Suprapubic skin (tissue), 4 donors: ENCODE measurements at regions not wholly inside any gene's neighbourhood (a gene's known extent, or its start where the extent isn't known, plus 50 kb on each side); places are given as distances from the start of the nearest gene placed in this dataset.

Source experiments
- DNase-seq, 2 donors: peaks; one replicate each; pipeline ENCODE4 v3.0.0-alpha.2; 2019; ENCODE audit warnings: low spot score in 2 of 2
- H3K27ac ChIP-seq: fragments of 200-600 bp; sonication (generic); one replicate; pipeline ENCODE4 v1.5.1; 2019
- H3K27me3 ChIP-seq: fragments of 200-600 bp; sonication (generic); one replicate; pipeline ENCODE4 v1.5.1; 2019
- H3K36me3 ChIP-seq: fragments of 200-600 bp; sonication (generic); one replicate; pipeline ENCODE4 v1.5.1; 2019
- H3K4me1 ChIP-seq: fragments of 200-600 bp; sonication (generic); one replicate; pipeline ENCODE4 v1.5.1; 2019
- H3K4me3 ChIP-seq: fragments of 200-600 bp; sonication (generic); one replicate; pipeline ENCODE4 v1.5.1; 2019; ENCODE audit warnings: mild to moderate bottlenecking
- H3K9me3 ChIP-seq: fragments of 200-600 bp; sonication (generic); one replicate; pipeline ENCODE4 v1.5.1; 2019
- EP300 ChIP-seq: sonication (generic); formaldehyde crosslinking; IDR thresholded peaks from one replicate; pipeline ENCODE4 v1.6.1; 2017; ENCODE audit warnings: antibody characterized with exemption
- POLR2A ChIP-seq, 2 donors: fragments of 450-650 bp; IDR thresholded peaks; one replicate each; pipeline ENCODE4 v1.6.1; 2017; ENCODE audit warnings: antibody characterized with exemption in 2 of 2, mild to moderate bottlenecking in 2 of 2, moderate library complexity in 2 of 2
- POLR2AphosphoS5 ChIP-seq, 3 donors: sonication (generic); formaldehyde crosslinking; IDR thresholded peaks; one replicate each; pipeline ENCODE4 v1.6.1; 2017; ENCODE audit warnings: antibody characterized with exemption in 3 of 3
- WGBS: methylation state at CpG from one replicate; pipeline ENCODE4 v1.1.5; 2018; 5-methylcytosine and 5-hydroxymethylcytosine counted together
- TF ChIP-seq, protein P1 (sequence below), 2 donors: fragments of 200-600 bp in 1 of 2; fragments of 450-650 bp in 1 of 2; sonication (generic) in 1 of 2; IDR thresholded peaks; one replicate each; pipeline ENCODE4 v1.5.1; 2016 to 2019; ENCODE audit warnings: antibody characterized with exemption in 2 of 2, mild to moderate bottlenecking in 1 of 2, moderate library complexity in 1 of 2

DNA sequence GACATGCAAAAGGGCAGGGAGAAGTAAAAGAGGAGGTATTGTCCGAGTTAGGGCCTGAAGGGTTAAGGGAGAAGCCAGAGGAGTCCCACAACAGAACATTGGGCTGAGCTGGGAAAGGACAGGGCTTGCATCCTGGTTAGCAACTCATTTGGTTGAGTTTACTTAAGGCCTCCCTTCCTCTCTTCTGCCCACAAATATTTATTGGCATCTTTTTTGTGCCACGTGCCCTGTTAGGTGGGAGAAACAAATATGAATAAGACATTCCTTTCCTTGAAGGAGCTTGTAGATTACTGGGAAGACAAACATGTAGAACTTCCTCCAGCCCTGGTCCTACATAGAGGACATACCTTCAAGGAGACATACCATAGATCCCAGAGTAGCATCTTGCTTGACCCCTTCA lies 53.0 kb upstream of the PRELP start:
- H3K4me1 ChIP-seq: no peaks in the 10 kb centered on the region
- peaks cover 1% of the 10 kb centered on the region for H3K27me3 ChIP-seq
- H3K36me3 ChIP-seq: no peaks in the 10 kb centered on the region
- DNase-seq: no peak
- no peak for TF ChIP-seq POLR2A (IDR thresholded peaks at IDR 0.05)
- TF ChIP-seq, protein P1, sequence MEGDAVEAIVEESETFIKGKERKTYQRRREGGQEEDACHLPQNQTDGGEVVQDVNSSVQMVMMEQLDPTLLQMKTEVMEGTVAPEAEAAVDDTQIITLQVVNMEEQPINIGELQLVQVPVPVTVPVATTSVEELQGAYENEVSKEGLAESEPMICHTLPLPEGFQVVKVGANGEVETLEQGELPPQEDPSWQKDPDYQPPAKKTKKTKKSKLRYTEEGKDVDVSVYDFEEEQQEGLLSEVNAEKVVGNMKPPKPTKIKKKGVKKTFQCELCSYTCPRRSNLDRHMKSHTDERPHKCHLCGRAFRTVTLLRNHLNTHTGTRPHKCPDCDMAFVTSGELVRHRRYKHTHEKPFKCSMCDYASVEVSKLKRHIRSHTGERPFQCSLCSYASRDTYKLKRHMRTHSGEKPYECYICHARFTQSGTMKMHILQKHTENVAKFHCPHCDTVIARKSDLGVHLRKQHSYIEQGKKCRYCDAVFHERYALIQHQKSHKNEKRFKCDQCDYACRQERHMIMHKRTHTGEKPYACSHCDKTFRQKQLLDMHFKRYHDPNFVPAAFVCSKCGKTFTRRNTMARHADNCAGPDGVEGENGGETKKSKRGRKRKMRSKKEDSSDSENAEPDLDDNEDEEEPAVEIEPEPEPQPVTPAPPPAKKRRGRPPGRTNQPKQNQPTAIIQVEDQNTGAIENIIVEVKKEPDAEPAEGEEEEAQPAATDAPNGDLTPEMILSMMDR (IDR thresholded peaks at IDR 0.05): no peak
- 85% methylated on average over 2 of the region's 2 CpGs for WGBS
- no peaks in the 10 kb centered on the region for H3K9me3 ChIP-seq
- no peak overlapping the region for H3K4me3 ChIP-seq
- H3K27ac ChIP-seq: no peak overlapping the region

DNA sequence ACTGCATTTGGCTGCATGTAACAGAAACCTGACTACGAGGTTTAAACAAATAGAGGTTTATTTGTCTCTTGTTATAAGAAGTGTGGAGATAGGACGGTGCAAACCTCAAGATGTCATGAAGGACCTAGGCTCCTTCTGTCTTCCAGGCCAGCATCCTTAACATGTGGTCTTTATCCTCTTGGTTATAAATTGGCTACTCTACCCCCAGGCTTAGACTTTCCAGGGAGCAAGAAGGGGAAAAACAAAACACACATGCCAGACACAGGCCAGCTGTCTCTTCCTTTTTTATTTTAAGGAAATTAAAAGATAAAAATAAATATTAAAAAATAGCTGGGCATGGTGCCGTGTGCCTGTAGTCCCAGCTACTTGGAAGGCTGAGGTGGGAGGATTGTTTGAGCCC lies 51.3 kb upstream of the PRELP start:
- DNase-seq: no peak
- no peak overlapping the region for H3K27ac ChIP-seq
- TF ChIP-seq POLR2A (IDR thresholded peaks at IDR 0.05) (no peak), EP300 (no peak), POLR2AphosphoS5 (IDR thresholded peaks at IDR 0.05) (no peak)
- TF ChIP-seq, protein P1 (IDR thresholded peaks at IDR 0.05): no peak
- H3K27me3 ChIP-seq: peaks cover 13% of the 10 kb centered on the region
- 75% methylated on average over 3 of the region's 3 CpGs for WGBS
- H3K9me3 ChIP-seq: no peaks in the 10 kb centered on the region
- no peaks in the 10 kb centered on the region for H3K36me3 ChIP-seq
- no peaks in the 10 kb centered on the region for H3K4me1 ChIP-seq
- H3K4me3 ChIP-seq: no peak overlapping the region

DNA sequence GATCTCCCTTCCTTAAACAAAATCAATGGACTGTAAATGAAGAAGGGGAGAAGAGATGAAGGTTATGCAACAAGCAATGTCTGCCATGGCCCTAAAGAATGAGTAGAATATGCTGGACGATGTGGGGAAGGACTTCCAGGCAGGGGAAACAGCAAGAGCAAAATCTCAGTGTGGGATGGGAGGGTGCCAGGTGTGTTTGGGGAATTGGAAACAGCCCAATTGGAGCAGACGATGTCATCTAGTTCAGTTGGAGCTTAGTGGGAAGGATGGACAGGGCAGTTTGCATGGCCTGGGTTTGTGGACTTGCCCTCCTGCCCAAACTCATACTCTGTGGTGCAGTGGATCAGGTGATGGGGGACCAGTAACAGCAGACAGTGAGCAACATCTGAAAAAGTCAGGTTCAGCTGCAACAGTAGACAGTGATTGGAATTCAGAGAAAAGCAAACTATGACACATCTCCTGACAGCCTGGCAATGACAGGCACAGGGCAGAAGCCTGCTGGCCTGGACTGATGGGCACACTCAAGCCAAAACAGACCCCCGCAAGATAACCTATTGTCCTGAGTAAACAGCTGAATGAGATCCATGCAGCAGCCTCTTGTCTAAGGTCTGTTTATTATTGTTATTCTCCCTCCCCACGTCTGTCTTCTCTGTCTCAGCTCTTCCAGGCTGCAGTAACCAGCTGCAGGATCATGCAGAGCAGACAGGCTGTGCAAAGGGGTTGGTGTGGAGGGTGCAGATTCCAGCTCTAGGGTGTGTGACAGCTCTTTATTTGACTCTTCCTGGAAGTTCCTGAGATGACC lies 50.5 kb upstream of the PRELP start:
- no peaks in the 10 kb centered on the region for H3K36me3 ChIP-seq
- no peak overlapping the region for H3K4me3 ChIP-seq
- no peaks in the 10 kb centered on the region for H3K4me1 ChIP-seq
- WGBS: 54% methylated on average over 4 of the region's 4 CpGs
- no peaks in the 10 kb centered on the region for H3K9me3 ChIP-seq
- H3K27me3 ChIP-seq: peaks cover 13% of the 10 kb centered on the region
- no peak for DNase-seq
- no peak for TF ChIP-seq EP300
- no peak for TF ChIP-seq POLR2AphosphoS5 (IDR thresholded peaks at IDR 0.05)
- TF ChIP-seq, protein P1 (IDR thresholded peaks at IDR 0.05): no peak
- TF ChIP-seq POLR2A (IDR thresholded peaks at IDR 0.05): no peak
- H3K27ac ChIP-seq: no peak overlapping the region

DNA sequence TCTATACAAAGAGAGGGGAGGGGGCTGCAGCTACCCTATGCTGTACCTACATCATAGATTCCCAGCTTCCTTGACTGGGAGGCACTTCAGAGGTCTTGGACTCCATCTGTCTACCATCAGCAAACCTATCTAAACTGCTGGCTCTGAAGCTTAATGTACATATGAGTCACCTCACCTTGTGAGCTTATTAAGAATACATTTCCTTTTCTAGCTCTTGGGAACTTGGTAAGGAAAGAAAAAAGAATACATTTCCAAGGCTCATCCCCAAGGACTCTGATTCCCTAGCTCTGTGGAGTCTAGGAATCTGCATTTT lies 50.0 kb upstream of the PRELP start:
- TF ChIP-seq POLR2A (IDR thresholded peaks at IDR 0.05): no peak
- no peak for TF ChIP-seq EP300
- TF ChIP-seq, protein P1 (IDR thresholded peaks at IDR 0.05): no peak
- TF ChIP-seq POLR2AphosphoS5 (IDR thresholded peaks at IDR 0.05): no peak
- Histone ChIP-seq H3K4me3 (no peak overlapping the region), H3K9me3 (no peaks in the 10 kb centered on the region), H3K27ac (no peak overlapping the region), H3K4me1 (no peaks in the 10 kb centered on the region), H3K27me3 (peaks cover 13% of the 10 kb centered on the region), H3K36me3 (no peaks in the 10 kb centered on the region)
- DNase-seq: no peak
